GM12872 (cell line): ENCODE measurements at regions not wholly inside any gene's neighbourhood (a gene's known extent, or its start where the extent isn't known, plus 50 kb on each side); places are given as distances from the start of the nearest gene placed in this dataset.

Source experiments
- TF ChIP-seq, protein P1 (sequence below): IDR thresholded peaks from 3 replicates; pipeline ENCODE4 v1.5.1; 2011; ENCODE audit warnings: low read depth, mild to moderate bottlenecking, low read length, moderate library complexity; ENCODE audit not compliant: insufficient read depth

DNA sequence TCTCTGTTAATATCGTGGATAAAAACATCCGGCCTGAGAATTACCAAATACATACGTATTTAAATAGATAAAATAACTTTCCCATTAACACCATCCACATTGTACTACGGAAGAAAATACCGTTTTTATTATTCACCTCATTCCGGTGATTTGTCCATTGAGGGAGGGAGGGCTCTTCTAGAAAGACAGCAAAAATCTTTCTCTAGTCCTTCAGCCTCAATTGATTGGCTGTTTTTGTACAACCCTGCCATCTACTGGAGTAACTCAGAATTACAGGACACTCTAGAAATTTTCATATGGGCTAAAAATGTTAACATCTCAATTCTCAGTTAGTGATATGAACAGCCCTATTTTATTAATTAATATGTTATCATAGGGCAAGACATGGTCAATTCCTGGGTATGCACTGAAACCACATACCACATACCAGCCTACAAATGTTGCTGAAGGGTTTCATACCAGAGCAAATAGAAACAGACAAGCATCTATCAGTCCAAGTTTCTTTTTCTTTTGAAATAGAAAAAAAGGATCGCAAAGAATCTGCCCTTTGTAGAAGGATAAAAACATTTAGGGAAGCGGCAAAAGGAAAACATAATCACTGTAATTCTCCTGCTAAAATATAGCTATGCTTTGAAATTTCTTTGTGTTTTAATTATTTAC, 55.8 kb upstream of the CDCA7L start:
- TF ChIP-seq, protein P1, sequence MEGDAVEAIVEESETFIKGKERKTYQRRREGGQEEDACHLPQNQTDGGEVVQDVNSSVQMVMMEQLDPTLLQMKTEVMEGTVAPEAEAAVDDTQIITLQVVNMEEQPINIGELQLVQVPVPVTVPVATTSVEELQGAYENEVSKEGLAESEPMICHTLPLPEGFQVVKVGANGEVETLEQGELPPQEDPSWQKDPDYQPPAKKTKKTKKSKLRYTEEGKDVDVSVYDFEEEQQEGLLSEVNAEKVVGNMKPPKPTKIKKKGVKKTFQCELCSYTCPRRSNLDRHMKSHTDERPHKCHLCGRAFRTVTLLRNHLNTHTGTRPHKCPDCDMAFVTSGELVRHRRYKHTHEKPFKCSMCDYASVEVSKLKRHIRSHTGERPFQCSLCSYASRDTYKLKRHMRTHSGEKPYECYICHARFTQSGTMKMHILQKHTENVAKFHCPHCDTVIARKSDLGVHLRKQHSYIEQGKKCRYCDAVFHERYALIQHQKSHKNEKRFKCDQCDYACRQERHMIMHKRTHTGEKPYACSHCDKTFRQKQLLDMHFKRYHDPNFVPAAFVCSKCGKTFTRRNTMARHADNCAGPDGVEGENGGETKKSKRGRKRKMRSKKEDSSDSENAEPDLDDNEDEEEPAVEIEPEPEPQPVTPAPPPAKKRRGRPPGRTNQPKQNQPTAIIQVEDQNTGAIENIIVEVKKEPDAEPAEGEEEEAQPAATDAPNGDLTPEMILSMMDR: peak; percentile 65; the same call in 2 of the 3 replicates

DNA sequence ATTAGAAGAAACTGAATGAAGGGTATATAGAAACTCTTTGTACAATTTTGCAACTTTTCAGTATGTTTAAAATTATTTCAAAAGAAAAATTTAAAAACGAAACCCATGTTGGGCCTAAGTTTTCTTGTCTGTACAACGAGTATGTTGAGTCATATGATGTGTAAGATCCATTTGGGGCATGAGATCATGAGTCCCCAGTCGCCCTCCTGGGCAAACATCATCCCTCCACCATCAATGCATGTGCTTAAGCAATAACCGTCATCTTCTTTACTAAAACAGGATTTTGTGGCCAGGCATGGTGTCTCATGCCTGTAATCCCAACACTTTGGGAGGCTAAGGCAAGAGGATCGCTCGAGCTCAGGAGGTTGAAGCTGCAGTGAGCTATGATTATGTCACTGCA, 54.2 kb upstream of the CDCA7L start:
- TF ChIP-seq, protein P1: no peak

DNA sequence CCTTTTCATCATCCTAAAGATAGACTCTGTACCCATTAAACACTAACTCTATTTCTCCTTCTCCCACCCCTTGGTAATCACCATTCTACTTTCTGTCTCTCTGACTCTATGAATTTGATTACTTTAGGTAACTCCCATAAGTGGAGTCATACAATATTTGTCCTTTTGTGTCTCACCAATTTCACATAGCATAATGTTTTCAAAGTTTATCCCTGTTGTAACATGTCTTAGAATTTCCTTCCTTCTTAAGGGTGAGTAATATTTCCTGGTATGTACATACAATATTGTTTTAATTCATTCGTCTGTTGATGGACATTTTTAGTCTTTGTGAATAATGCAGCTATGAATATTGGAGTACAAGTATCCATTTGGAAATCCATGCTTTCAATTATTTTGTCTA, 50.9 kb upstream of the CDCA7L start:
- TF ChIP-seq, protein P1: no peak
